ENCODE measurements at regions not wholly inside any gene's neighbourhood (a gene's known extent, or its start where the extent isn't known, plus 50 kb on each side); places are given as distances from the start of the nearest gene placed in this dataset.
"Not testable (repeated sequence)": the region's sequence is repeated elsewhere in the genome, so short reads cannot be mapped to it uniquely, and the experiment has no call there.

DNA sequence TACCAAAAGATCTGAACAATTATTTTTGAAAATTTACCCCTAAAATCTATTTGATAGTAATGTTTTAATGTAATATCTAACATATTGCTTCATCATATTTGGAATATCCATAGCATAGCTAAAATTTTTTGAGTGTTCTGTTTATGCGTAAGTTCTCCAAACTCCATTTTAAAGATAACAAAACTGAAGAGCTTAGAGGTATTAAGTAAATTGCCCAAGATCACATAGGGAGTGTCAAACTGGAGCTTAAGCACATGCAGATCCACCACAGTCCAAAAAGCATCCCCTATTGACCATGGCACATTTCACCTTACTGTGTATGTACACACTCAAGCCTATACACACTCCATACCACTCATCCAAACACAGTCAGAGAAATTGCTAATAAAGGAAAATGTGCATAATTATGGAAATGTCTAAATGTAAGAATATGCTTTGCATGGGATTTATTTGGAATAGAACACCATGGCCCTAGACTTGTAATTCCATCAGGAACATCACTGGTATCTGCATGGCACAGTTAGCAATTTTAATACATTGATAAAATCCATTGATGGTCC lies 85.2 kb upstream of the TGFBR2 start:
- DNase-seq (ENCODE audit: low read depth): no peak

DNA sequence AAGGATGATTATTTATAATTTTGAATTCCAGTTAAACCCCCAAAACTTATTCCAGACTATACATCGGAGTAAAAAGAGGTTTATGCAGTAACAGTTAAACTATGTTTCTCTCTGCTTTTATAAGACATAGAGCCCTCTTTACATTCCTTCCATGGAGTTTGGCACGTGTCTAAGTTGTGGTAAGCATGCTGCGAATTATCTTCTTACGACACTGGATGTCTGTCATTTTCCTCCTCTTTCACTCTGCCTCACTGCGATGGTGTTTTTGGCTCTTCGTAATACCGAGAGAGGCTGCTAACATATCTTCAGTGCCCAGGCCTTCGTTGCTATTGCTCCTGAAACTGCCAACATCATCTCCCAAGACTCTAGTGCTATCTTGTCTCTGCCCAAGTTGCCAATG lies 83.9 kb upstream of the TGFBR2 start:
- no peak for DNase-seq (ENCODE audit: low read depth)

DNA sequence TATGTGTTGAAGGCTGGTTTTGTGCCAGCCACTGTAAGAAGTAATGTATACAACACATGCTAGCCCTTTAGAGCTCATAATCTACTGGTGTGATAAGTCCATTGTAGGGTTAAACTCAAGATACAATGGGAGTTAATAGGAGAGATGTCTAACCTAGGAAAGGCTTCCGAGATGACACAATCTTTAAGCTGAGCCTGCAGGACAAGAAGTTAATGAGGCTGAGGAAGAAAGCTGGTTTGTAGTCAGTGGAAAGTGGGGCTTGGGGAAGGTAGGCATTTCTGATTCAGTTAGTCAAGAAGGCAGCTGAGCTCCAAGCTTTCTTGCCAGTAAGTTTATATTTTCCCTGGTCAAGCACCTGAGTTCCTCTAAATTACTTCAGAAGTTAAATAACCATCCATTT lies 83.0 kb upstream of the TGFBR2 start:
- no peak for DNase-seq (ENCODE audit: low read depth)

DNA sequence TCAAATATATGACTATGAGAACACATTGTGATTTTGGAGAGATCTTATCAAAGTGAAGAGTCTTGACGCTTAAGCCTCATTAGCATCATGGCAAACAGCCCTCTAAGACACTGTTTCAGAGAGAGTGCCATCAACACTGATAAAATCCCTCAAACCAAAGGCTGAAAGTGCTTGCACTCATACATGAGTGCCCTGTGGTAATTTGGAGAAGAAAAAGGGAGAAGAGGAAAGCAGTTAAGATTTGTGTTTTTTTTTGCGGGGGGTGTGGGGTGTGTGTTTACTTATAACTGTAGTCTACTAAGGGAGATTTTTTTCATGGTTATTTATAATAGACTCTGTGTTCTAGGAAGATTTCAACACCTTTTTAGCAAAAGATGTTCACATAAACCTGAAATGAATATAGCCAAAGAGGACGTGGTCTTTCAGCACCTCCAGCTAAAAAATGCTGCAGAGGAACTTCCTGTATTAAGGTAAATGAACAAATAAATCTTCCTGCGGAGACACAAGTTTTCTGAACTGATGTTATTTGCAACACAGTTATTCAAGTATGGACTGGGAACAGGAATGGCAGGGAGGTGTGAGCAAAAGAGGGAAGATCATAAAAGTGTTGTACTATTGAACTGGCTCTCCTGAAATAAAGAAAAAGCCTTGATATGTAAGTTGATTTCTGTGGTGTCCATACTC lies 81.9 kb upstream of the TGFBR2 start:
- no peak for DNase-seq (ENCODE audit: low read depth)

DNA sequence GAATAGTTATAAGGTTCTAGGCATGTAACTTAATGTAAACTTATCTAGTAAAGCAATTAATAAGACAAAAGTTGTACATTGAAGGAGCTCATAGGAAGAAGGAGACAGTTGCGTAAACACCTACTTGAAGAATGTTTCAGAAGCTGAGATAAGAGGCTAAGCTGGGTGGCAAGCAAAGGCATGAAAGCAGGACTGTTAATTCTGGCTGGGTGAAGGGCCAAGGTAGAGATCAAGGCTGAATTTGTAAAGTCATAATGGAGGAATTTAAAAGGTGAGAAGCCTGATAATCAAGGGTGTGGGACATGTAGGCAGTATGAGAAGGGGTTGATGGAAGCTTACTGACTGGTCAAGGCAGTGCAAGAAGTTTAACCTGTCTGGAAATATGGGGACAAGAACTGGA lies 80.4 kb upstream of the TGFBR2 start:
- DNase-seq (ENCODE audit: low read depth): no peak

DNA sequence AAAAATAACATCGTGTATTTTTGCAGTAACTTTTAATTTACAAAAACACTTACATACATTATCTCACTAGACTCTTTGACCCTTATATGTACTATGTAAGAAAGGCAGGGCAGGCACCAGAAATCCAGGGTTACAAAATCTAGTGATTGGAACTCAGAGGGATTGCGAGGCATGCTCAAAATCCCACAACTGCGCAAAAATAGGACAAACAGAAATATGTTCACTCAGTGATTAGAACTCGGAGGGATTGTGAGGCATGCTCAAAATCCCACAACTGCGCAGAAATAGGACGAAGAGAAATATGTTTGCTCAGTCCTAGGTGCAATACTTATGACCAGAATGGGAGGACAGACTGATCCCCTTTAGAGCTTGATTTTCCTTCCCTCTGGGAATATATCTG lies 79.2 kb upstream of the TGFBR2 start:
- no peak for DNase-seq (ENCODE audit: low read depth)

DNA sequence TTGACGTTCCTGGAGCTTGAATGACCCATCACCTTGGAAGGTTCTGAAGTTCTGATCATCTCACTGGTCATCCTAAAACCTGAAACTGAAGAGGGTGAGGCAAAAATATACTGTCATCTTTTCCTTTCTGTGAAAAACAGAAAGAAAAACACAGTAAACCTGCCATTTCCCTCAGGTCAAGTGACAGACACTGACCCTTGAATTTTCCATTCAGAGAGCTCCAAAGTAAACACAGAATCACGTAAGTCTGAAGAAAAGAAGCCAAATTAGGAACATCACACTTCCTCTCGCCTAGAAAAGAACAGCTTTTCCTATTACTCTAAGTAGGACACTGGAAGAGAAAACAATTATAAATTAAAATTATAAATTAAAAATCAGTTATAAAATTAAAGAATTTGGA lies 78.7 kb upstream of the TGFBR2 start:
- DNase-seq (ENCODE audit: low read depth): no peak

DNA sequence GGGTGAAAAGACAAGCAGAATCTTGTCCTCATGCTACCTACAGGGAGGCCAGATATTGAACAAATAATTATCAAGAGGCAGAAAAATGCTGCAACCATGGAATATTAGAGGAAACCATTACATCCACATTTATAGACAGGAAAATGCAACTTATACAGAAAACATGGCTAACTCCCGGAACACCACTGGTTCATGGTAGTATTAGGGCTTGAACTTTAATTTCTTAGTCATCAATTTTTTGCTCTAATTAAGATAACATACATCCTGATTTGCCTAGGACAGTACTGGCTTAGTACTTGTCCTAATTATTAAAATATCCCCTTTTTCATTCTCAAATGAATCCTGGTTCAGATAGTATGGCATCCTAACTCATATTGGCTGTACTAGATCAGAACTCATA lies 76.3 kb upstream of the TGFBR2 start:
- DNase-seq (ENCODE audit: low read depth): no peak

DNA sequence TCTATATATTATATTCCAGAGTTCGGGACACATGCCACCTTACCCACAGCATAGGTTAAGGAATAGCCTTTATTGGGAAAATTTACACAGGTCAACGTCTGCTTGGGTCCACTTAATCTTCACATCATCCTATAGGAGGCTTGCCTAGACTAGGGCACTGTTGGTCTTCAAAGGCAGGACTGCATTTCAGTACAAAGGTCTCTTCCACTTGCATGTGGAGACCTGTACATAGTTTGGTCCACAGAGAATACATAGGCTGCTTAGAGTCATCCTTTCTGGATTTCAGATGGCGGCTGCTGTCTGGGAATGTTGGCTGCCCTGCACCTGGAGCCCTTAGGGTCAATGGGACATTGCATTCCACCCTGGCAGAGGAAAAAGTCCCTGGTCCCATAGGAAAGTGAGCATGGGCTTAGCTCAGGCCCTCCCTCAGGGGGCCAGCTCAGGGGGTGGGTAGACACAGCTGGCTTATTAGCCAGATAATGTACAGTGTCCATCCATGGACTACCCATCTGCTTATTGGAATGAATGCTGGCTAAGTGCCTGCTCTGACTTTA lies 75.3 kb upstream of the TGFBR2 start:
- DNase-seq (ENCODE audit: low read depth): no peak

DNA sequence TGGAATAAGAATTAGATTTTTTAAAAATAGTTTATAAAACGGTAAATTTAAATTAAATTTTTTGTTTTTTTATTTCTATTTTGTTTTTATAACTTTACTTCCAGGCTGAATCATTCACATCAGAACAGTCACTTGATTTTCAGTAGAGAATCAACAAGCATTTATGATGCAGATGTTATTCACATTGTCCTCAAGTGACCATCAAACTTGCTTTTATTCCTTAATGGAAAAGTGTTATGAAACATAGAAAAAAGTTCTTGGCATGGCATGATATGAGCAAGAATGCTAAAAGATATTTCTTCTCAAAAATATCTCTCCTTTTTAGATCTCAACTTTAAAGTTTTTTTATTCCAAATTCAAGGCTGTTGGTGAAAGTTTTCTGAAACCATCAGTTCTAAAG lies 70.9 kb upstream of the TGFBR2 start:
- DNase-seq (ENCODE audit: low read depth): no peak

DNA sequence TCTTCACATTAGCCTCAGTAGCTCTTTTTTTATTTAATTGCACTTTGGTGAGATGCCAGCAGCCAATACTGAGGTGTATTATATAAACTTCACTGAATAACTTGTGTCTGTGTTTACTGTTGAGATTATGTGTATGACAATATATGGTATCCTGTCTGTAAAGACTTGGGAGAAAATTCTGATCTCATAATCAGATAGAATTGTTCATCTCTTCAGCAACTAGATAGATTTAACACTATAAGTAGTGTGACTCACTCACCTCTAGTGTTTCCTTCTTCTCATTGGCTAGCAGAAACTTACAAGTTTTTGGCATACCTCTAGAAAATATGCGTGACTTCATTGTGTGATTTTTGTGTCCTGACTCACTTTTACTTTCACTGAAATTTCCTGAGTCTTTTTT lies 67.6 kb upstream of the TGFBR2 start:
- no peak for DNase-seq (ENCODE audit: low read depth)

DNA sequence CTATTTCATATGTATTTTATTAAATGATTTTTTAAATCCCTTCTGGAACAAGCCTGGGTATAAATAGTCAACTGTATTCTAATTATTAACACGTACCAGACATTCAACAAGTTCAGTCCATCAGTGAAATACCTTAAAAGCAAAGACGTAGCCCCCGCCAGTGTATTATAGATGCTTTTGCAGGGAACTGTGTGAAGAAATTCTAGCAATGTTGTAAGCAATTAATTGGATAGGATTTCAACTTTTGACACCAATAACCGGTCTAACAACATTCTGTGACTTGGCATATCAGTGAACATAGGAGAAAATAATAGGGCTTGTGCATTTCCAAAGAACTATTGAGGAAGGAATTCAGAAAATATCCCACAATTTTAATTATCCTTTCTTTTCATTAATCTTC lies 67.2 kb upstream of the TGFBR2 start:
- no peak for DNase-seq (ENCODE audit: low read depth)

DNA sequence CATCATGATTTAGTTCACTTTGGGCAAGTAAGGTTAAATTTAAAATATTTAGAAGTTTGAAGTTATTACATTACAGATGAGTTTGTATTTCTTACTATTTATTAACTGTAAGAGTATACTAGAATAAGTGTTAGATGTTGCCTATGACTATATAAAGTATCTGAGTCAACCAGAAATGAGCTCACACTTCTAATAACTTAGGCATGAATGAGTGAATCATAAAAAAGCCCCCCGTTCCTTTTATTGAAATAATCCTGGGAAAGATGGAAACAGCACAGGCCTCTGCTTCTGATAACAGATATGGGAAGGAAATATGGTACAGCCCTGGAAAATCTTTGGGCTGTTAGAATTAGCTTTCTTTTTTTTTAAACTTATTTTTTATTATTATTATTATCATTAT lies 66.6 kb upstream of the TGFBR2 start:
- no peak for DNase-seq (ENCODE audit: low read depth)

DNA sequence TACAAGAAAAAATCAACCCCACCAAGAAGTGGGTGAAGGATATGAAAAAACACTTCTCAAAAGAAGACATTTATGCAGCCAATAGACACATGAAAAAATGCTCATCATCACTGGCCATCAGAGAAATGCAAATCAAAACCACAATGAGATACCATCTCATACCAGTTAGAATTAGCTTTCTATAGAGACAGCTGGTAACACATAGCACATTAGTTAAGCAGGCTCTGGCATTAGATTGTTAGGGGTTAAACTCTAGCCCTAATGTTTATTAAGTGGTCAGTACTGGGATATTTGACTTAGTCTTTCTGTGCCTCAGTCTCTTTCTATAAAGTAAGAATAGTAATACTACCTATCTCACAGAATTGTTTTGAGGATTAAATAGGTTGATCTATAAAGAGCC lies 65.2 kb upstream of the TGFBR2 start:
- not testable (repeated sequence) for DNase-seq (ENCODE audit: low read depth)

DNA sequence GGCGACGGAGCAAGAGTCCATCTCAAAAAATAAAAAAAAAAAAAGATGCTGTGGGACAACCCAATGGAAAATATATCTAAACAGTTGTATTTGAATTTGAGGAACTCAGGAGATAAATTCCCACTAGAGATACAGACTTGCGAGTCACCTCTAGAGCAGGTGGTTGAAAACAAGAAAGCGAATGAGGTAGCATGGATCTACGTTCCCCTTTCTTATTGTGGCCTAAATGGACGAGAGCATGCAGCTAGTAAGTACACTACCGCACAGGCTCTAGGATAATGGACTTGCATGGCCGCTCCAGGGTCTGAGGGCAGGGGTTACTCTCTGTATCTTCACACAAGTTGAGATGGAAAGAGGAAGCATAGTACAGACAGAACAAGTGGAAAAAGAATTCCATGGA lies 63.5 kb upstream of the TGFBR2 start:
- DNase-seq (ENCODE audit: low read depth): no peak

DNA sequence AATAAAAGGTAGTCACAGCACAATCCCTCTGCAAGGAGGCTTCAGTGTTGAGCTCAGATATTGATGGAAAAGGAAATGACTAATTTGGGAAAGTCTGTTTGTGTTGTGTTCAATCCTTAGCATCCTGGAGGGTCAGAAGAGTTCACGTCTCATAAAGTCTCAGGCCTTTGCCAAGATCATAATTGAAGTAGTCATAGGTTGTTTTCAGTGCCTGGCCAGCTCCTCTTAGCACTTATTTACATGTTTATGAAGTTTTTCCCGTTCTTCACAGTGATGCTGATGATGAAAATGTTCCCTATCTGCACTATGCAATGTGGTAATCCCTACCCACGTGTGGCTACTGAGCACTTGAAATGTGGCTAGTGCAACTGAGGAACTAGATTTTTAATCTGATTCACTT lies 61.6 kb upstream of the TGFBR2 start:
- DNase-seq (ENCODE audit: low read depth): no peak

DNA sequence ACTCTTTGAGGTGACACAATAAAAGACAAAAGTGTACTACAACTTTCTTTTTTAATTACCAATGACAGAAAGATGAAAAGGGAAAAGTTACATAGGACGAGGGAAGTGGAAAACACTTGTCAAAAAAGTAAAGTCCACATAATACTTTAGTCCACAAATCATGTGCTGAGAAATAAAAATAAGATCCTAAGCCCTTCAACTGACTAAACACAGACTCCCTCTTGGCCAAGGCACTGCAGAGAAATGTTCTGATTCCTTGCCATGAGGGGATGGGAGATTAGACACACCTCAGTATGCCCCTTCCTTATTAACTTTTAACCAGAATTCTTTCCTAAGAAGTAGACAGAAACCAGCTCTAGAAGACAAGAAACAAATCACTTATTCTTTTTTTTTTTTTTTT lies 59.5 kb upstream of the TGFBR2 start:
- DNase-seq (ENCODE audit: low read depth): no peak

DNA sequence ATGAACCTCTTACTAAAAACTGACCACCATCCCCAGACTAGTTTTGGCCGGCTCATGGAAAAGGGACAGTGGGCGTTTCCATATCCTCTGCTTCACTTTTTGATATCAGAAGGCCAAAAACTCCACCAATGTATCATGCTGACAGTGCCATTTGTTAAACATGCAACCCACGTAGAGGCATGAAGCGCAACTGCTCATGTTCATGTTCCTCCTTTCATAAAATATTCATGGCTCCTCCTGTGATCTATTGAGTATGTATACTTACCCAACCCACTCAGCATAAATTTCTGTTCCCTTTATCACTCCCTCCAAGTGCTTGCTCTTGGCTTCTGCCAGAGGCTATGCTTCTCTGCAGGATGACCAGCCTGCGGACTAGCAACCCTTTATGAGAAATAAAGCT lies 58.7 kb upstream of the TGFBR2 start:
- no peak for DNase-seq (ENCODE audit: low read depth)

DNA sequence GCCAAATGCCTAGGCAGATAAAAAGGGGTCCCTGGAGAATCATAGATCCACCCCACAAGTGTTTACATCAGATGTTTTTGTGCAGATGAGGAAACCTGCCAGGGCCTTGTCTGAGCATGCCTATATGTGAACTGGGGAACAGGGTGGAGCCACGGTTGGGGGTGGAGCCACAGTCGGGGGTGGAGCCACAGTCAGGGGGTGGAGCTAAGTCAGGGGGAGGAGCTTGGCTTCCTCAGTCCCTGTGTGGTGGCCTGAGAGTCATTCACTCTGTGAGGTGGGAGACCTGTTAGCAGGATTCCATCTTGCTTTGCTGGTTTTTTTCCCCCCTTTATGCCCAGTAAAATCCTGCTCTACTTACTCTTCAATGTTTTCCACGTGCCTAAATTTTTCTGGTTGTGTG lies 57.8 kb upstream of the TGFBR2 start:
- DNase-seq (ENCODE audit: low read depth): no peak

DNA sequence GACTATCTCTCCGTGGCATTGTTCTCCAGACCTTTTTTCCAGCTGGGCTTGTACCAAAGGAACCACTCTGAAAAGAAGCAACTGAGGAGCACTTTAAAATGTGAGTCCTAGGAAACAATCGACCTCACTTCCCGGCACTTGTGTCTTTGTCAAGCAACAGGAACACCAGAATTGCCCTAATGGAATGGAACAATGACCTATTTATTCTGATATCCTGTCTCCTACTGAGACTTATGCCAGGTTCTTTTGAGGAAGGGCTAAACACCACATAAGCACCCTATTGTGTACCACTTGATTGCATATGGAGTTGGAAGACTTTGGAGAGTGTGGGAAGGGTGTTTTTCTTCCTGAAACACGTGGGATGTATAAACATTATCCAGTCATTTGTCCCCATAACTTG lies 56.8 kb upstream of the TGFBR2 start:
- DNase-seq (ENCODE audit: low read depth): no peak

DNA sequence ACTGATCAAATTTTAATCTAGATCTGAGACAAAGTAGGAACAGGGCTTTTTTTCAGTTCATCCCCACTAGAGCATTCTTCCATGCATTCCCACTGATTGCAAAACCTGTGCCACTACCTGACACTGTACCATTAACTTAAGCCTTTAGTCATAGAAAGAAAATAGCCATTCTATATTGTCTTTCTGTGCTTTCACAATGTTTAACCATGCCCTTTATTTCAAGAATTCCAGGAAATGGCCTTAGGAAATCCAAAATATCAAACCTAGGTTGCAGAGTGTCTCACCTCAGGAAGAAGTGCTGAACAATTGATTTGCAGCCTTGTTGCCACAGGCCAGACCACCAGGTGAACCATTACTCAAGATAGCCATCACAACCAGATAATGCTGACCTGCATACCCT lies 56.2 kb upstream of the TGFBR2 start:
- no peak for DNase-seq (ENCODE audit: low read depth)

DNA sequence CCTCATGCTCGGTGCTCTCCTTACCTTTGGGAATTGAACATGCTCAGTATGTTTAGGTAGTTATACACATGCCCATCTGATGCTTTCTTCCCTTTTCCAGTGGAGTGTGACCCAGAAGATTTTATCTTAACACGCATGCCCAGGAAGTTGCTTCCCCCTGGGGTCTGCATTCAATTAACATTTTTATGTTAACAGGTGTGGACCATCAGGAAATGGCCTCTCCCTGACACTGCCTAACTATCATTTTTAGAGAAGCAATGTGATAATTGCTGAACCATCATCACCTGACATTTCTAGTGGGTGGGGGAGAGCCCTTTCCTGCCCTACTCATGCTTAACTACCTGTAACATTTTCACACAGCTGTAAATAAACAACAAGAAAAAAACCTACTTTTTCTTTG lies 55.1 kb upstream of the TGFBR2 start:
- no peak for DNase-seq (ENCODE audit: low read depth)

DNA sequence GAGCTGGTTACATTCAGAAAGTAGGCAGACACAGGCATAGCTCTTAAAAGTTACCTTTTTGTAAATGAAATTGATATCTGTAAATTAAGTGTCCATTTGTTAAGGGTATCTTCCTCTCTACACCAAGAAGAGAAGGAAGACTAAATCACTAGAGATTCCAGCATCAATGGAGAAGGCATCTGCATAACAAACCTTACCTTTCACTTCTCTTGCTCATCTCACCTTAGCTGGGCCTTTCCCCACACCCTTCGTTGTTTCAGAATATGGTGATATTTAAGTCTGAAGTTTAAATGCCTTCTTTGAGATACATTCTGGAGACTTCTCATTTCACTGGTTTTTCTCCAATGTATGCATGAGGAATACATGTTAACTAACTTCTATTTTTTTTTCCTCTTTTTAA lies 54.5 kb upstream of the TGFBR2 start:
- no peak for DNase-seq (ENCODE audit: low read depth)

DNA sequence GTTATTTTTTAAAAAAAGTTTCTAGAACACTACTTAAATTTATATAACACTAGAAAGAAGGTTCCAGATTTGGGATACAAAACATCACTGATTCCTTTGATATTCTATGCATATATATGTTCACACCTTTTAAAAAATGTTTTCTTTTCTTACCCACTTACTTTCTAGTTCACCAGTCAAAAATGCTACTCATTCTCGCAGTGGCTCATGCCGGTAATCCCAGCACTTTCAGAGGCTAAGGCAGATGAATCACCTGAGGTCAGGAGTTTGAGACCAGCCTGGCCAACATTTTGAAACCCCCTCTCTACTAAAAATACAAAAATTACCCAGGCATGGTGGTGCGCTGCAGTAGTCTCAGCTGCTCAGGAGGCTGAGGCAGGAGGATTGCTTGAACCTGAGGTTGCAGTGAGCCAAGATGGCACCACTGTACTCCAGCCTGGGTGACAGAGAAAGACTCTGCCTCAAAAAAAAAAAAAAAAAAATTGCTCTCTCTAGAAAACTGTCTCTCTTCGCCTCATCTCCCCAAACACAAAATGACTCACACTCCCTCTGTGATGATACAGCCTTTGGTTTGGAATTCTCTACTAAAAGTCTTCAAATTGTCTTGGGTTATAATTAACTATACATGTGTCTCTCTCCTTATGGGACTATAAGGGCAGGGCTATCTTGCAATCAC lies 52.6 kb upstream of the TGFBR2 start:
- no peak for DNase-seq (ENCODE audit: low read depth)

Data from activated T-helper 9 cell treated with anti-CD3 and anti-CD28 coated beads, Interleukin-2, amount 50 U/mL, for 16 hours (primary cell).